Right lobe of liver (tissue), 6 donors: ENCODE measurements at regions not wholly inside any gene's neighbourhood (a gene's known extent, or its start where the extent isn't known, plus 50 kb on each side); places are given as distances from the start of the nearest gene placed in this dataset.

Source experiments
- ATAC-seq, 4 donors: fragments of 200-7000 bp; cut with Tn5 transposase; one replicate each; pipeline ENCODE4 v1.9.1; 2020; ENCODE audit warnings: mild to moderate bottlenecking in 4 of 4, moderate library complexity in 4 of 4
- DNase-seq, 3 donors: peaks; one replicate each; pipeline ENCODE4 v3.0.0-alpha.2; 2020
- H3K27ac ChIP-seq, 3 donors: fragments of 200-600 bp; one replicate each; pipeline ENCODE4 v1.8.0; 2022
- H3K27me3 ChIP-seq, 2 donors: fragments of 200-600 bp; one replicate each; pipeline ENCODE4 v1.8.0; 2022
- H3K36me3 ChIP-seq, 4 donors: fragments of 200-600 bp; sonication (generic) in 1 of 4; one replicate each; pipeline versions ENCODE4 v1.5.1 to v1.8.0; 2017 to 2022; ENCODE audit warnings: control low read depth in 1 of 4
- H3K4me1 ChIP-seq, 4 donors: fragments of 200-600 bp; sonication (generic) in 1 of 4; one replicate each; pipeline versions ENCODE4 v1.5.1 to v1.8.0; 2017 to 2022; ENCODE audit warnings: control low read depth in 1 of 4
- H3K4me3 ChIP-seq, 3 donors: fragments of 200-600 bp; one replicate each; pipeline ENCODE4 v1.8.0; 2022
- H3K9me3 ChIP-seq, 4 donors: fragments of 200-600 bp; sonication (generic) in 1 of 4; one replicate each; pipeline versions ENCODE4 v1.5.1 to v1.8.0; 2017 to 2022; ENCODE audit warnings: control low read depth in 1 of 4
- POLR2A ChIP-seq: fragments of 450-650 bp; IDR thresholded peaks from one replicate; pipeline ENCODE4 v1.6.1; 2017; ENCODE audit warnings: antibody characterized with exemption, mild to moderate bottlenecking
- WGBS: methylation state at CpG from one replicate; pipeline ENCODE4 v1.1.6; 2018; ENCODE audit warnings: low coverage, low lambda C conversion rate; ENCODE audit not compliant: insufficient coverage; ENCODE audit errors: missing lambda C conversion rate; 5-methylcytosine and 5-hydroxymethylcytosine counted together
- intact Hi-C, 2 donors: fragments of 100-400 bp; cut with DNase I; formaldehyde crosslinking; loops; one replicate each; pipeline versions ENCODE4 v1.11.2 to v1.14.1; 2022
- TF ChIP-seq, protein P1 (sequence below), 4 donors: fragments of 200-600 bp in 3 of 4; fragments of 450-650 bp in 1 of 4; IDR thresholded peaks; one replicate each; pipeline versions ENCODE4 v1.5.1 to v1.8.0; 2016 to 2022; ENCODE audit warnings: antibody characterized with exemption in 4 of 4, mild to moderate bottlenecking in 2 of 4
- donor health status: DM: no; HTN: yes; CAD: no.
- donor health status: DM: no; HTN: no; CAD: no.
- donor health status: DM: no; HTN: no; CAD: no.
- donor health status: DM: no; HTN: yes; CAD: no.
- donor health status: DM: no; HTN: yes; CAD: no.

DNA sequence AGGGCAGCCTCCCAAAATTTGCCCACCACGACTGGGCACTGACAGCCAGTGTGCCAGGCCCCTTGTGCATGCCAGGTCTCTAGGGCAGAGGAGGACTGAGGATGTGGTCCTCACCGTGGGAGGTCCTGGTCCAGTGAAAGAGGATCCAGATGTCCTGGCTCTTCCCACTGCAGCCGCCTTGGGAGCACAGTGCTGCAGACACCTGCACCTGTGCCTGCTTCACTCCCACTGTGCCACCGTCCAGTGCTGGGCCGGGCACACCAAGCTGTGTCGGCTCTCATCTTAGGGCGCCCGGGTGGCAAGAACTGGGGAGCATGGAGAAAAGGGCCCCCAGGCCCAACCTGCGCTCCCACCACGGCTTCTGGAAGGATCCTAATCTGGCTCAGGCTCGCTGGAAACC is 1147.1 kb downstream of the BRD1 start:
- no peak overlapping the region for H3K27ac ChIP-seq
- H3K4me3 ChIP-seq: no peak overlapping the region
- intact Hi-C loops: no loop called here
- ATAC-seq (no peak), DNase-seq (no peak)
- no peaks in the 10 kb centered on the region for H3K9me3 ChIP-seq
- H3K27me3 ChIP-seq: no peaks in the 10 kb centered on the region
- TF ChIP-seq, protein P1, sequence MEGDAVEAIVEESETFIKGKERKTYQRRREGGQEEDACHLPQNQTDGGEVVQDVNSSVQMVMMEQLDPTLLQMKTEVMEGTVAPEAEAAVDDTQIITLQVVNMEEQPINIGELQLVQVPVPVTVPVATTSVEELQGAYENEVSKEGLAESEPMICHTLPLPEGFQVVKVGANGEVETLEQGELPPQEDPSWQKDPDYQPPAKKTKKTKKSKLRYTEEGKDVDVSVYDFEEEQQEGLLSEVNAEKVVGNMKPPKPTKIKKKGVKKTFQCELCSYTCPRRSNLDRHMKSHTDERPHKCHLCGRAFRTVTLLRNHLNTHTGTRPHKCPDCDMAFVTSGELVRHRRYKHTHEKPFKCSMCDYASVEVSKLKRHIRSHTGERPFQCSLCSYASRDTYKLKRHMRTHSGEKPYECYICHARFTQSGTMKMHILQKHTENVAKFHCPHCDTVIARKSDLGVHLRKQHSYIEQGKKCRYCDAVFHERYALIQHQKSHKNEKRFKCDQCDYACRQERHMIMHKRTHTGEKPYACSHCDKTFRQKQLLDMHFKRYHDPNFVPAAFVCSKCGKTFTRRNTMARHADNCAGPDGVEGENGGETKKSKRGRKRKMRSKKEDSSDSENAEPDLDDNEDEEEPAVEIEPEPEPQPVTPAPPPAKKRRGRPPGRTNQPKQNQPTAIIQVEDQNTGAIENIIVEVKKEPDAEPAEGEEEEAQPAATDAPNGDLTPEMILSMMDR (IDR thresholded peaks at IDR 0.05): no peak
- TF ChIP-seq POLR2A: no peak
- H3K4me1 ChIP-seq: no peaks in the 10 kb centered on the region
- H3K36me3 ChIP-seq: no peaks in the 10 kb centered on the region
- 62% methylated on average over 3 of the region's 11 CpGs for WGBS

DNA sequence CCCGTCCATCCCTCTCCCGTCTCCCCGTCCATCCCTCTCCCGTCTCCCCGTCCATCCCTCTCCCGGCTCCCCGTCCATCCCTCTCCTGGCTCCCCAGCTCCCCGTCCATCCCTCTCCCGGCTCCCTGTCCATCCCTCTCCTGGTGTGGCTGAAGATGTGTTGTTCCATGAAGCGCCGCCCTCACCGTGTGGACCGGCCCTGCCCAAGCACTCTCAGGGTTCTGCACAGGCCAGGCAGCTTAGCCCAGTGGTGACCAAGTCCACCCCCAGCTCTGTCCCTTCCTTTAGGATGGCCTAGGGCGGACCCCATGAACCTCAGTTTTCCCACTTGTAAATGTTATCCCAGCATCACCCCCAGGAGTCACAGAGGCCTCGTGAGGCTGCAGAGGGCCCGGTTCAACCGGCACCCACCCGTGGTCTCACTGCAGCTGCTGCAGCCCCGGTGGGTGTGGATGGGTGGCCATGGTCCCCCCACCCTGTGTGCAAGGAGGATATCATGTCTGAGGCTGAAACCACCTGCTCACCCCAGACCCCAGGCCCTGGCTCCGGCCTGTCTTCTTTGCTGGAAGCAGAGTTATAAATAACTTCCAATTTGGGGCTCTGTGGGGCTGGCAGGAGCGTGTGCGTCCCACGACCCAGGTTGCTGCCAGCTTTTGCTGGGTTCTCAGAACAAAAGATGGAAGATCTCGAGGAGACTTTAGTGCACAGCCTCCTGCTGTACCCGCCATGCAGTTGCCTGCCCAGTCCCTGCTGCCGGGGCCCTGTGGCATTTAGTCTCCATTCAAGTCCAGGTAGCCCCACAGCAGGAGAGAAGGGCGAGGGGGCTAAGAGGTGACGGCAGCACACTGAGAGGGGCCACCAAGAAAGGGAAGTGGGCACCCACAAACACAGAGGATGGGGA is 1147.8 kb downstream of the BRD1 start:
- no peaks in the 10 kb centered on the region for H3K9me3 ChIP-seq
- DNase-seq: no peak
- no peak overlapping the region for H3K4me3 ChIP-seq
- H3K27me3 ChIP-seq: no peaks in the 10 kb centered on the region
- intact Hi-C loops: no loop called here
- no peak overlapping the region for H3K27ac ChIP-seq
- H3K4me1 ChIP-seq: no peaks in the 10 kb centered on the region
- WGBS: 59% methylated on average over 20 of the region's 28 CpGs
- ATAC-seq: no peak
- TF ChIP-seq POLR2A: no peak
- TF ChIP-seq, protein P1 (IDR thresholded peaks at IDR 0.05): no peak
- no peaks in the 10 kb centered on the region for H3K36me3 ChIP-seq

DNA sequence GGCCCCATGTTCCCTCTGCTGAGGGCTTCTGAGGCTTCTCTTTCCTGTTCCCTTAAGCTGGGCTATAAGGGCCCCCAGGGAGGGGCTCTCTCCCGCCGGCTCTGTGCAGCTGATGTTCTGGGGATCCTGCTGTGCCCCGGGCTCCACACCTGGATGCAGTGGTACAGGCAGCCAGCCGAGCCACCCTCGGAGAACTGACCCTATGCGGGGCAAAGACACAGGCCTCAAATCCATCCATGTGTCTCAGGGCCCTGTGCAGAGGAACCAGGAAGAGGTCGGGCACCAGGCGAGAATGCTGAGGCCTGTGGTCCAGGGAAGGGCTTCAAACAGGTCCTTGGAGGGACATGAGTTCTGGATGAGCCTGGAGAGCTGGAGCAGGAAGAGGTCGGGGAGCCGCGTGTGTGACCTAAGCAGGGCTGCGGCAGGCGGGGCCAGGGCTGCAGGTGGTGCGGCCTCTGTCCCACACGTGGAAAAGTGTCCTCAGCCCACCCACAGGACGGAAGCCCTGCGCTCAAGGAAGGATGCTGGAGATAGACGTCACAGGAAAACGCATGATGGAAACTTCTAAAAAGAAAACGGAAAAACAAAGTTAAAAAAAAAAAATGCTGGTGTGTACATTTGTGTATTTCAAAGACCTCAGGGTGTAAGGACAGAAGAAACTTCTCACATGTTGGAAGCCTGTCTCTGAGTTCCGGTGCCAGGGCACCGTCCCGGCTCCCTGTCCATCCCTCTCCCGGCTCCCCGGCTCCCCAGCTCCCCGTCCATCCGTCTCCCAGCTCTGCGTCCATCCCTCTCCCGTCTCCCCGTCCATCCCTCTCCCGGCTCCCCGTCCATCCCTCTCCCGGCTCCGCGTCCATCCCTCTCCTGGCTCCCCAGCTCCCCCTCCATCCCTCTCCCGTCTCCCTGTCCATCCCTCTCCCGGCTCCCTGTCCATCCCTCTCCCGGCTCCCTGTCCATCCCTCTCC is 1149.2 kb downstream of the BRD1 start:
- intact Hi-C loops: no loop called here
- no peak overlapping the region for H3K4me3 ChIP-seq
- no peaks in the 10 kb centered on the region for H3K4me1 ChIP-seq
- H3K36me3 ChIP-seq: no peaks in the 10 kb centered on the region
- WGBS: 58% methylated on average over 34 of the region's 38 CpGs
- DNase-seq (peak in 1 of 3 donors; percentile 49), ATAC-seq (no peak)
- H3K9me3 ChIP-seq: no peaks in the 10 kb centered on the region
- TF ChIP-seq POLR2A: no peak
- TF ChIP-seq, protein P1 (IDR thresholded peaks at IDR 0.05): no peak
- no peak overlapping the region for H3K27ac ChIP-seq
- no peaks in the 10 kb centered on the region for H3K27me3 ChIP-seq

DNA sequence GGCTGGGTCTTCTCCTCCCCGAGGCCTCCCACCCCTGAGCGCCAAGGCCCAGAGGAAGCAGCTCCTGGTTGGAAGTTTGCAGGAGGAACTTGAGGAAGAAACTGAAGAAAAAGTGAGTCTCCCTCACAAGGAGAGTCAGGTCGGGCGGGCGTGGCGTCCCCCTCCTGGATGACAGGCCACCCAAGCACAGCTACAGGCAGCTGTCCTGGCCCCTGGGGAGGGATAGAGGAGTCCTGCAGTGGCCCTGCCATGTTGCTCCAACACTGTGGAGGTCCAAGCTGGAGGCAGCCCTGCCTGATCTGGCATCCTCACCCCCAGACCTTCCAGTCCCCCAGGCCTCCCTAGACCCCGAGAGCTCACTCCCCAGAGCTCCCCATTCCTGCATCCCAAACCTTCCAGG is 1150.1 kb downstream of the BRD1 start:
- ATAC-seq: no peak
- TF ChIP-seq POLR2A: no peak
- TF ChIP-seq, protein P1 (IDR thresholded peaks at IDR 0.05): no peak
- Histone ChIP-seq H3K4me1 (no peaks in the 10 kb centered on the region), H3K4me3 (no peak overlapping the region), H3K27me3 (no peaks in the 10 kb centered on the region), H3K9me3 (peaks cover 0 to 2% (median 0%) of the 10 kb centered on the region in 4 donors), H3K27ac (no peak overlapping the region), H3K36me3 (no peaks in the 10 kb centered on the region)
- intact Hi-C loops: no loop called here
- WGBS: 0% methylated on average over 1 of the region's 7 CpGs
- DNase-seq: peak in 1 of 3 donors; percentile 47
